ENCODE measurements at regions not wholly inside any gene's neighbourhood (a gene's known extent, or its start where the extent isn't known, plus 50 kb on each side); places are given as distances from the start of the nearest gene placed in this dataset.
"Not testable (repeated sequence)": the region's sequence is repeated elsewhere in the genome, so short reads cannot be mapped to it uniquely, and the experiment has no call there.

DNA sequence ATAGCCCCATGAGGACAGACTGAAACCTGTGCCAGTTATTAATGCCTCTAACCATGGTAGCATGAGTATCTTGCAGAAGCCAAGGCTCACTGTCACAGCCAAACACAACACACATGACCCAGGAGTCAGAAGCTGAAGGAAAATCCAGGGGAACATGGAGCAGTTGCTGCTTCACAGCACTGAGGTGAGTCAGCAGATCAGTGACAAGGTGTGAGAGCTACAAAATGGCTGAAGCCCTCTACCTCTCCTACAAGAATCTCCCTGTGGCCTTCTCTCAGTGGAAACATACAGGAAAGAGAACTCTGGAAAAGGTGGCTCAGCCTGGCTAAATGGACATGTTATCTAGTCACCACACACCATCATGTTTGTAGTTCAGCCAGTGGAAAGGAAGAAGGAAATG lies 93.5 kb downstream of the NAB1 start:
- DNase-seq = no peak

- DNase-seq = no peak
Observed at GRCh38 chr2:190744041-190744440, 95.2 kb downstream of the NAB1 start.

GRCh38 chr2:190746971-190747761 lies 98.3 kb downstream of the NAB1 start:
- DNase-seq = no peak

DNA sequence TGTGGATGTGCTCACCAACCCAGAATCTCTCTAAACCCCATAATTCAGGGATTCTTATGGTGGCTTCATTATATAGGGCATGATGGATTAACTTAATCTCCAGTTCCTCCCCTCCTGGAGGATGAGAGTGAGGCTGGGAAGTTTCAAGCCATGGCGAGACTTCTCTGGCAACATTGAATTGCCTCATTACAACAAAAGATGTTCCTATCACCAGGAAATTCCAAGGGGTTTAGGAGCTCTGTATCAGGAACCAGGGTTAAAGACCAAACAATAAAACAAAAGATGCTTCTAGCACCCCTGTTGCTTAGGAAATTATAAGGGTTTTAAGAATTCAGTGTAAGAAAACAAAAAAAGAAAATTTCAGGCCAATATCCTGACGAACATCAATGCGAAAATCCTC lies 100.1 kb downstream of the NAB1 start:
- DNase-seq = no peak

GRCh38 chr2:190755772-190756415 lies 107.0 kb downstream of the NAB1 start:
- no peak for DNase-seq

- DNase-seq = no peak
Observed at GRCh38 chr2:190759749-190760213, 110.9 kb downstream of the NAB1 start.

DNA sequence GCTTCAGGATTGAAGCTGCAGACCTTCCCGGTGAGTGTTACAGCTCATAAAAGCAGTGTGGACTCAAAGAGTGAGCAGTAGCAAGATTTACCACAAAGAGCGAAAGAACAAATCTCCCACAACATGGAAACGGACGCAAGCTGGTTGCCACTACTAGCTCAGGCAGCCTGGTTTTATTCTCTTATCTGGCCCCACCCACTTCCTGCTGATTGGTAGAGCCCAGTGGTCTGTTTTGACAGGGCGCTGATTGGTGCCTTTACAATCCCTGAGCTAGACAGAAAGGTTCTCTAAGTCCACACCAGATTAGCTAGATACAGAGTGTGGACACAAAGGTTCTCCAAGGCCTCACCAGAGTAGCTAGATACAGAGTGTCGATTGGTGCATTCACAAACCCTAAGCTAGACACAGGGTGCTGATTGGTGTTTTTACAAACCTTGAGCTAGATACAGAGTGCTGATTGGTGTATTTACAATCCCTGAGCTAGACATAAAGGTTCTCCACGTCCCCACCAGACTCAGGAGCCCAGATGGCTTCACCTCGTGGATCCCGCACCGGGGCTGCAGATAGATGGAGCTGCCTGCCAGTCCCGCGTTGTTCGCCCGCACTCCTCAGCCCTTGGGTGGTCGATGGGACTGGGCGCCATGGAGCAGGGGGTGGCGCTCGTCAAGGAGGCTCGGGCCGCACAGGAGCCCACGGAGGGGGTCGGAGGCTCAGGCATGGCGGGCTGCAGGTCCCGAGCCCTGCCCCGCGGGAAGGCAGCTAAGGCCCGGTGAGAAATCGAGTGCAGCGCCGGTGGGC lies 111.7 kb downstream of the NAB1 start:
- not testable (repeated sequence) for DNase-seq

- DNase-seq = not testable (repeated sequence)
Observed at GRCh38 chr2:190761216-190761615, 112.3 kb downstream of the NAB1 start.

- DNase-seq = no peak
Observed at GRCh38 chr2:190762566-190762965, 113.7 kb downstream of the NAB1 start.

DNA sequence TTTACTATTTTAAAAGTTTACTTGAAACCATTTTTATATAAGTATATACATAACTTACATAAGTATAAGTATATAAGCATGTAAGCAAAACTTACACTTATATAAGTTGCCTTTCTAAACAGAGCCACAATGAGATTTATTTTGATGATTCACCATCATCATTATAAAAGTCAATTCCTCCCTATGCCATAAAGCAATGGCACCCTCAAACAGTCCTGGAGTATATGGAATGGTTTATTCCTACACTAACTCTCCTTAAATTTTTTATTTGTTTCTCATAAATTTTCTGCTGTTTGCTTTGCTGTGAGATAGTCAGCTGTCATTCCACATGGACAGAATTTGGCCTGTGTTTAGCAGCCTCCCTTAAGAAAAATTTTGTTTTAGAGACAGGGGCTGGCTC lies 114.2 kb downstream of the NAB1 start:
- DNase-seq = no peak

GRCh38 chr2:190763901-190764514 lies 115.1 kb downstream of the NAB1 start:
- DNase-seq = no peak

GRCh38 chr2:190765386-190766173 lies 115.0 kb upstream of the GLS start:
- no peak for DNase-seq

- DNase-seq = no peak
Observed at GRCh38 chr2:190766174-190766572, 114.4 kb upstream of the GLS start.

DNA sequence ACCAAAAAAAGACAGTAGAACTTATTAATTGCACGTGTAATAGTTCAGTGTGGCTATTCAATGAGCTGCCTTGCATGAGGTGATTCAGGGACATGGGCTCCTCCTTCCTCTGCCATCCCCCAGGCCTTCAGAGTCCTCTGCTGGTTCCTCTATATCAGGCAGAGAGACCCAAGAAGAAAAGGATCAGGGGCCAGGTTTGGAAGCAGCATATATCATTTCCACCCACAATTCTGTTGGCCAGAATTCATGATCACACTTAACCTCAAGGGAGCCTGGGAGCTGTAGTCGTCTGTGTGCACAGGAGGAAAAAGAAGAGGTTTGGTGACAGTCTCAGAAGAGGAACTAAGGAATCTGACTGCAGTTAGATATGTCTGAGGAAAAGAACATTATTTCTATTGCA lies 114.0 kb upstream of the GLS start:
- DNase-seq = no peak

DNA sequence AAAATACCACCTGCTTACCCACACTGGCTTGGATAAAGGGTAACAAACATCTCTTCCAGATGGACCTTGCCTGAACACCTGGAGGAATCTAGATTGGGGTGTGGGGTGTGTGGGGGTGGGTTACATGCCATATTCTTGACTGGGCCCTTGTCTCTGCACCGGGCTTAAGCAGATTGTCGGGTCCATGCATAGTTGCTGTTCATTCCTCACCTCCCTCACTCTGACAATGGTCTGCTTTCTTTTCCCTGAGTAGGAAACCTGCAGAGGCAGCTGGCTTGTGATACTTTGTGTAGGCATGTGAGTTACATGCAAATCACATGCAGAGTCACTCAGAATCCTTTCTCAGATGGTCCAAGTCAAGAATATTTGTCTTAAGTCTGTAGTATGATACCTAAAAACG lies 112.8 kb upstream of the GLS start:
- no peak for DNase-seq

DNA sequence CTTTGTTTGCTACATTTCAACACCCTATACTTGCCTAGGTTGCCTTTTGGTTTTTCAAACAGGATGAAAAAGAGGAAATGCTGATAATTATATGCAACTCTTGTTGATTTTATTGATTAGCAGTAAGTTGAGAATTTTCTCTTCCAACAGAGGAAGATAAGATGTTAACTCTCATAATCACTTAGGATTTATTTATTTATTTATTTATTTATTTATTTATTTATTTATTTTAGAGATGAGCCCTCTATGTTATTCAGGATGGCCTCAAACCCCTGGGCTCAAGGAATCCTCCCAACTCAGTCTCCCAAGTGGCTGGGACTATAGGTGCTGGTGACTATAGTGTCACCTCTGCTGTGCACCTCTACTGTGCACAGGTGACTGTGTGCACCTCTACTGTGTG lies 111.4 kb upstream of the GLS start:
- no peak for DNase-seq

- no peak for DNase-seq
Observed at GRCh38 chr2:190771726-190772125, 108.9 kb upstream of the GLS start.

- DNase-seq = no peak
Observed at GRCh38 chr2:190780594-190780993, 100.0 kb upstream of the GLS start.

DNA sequence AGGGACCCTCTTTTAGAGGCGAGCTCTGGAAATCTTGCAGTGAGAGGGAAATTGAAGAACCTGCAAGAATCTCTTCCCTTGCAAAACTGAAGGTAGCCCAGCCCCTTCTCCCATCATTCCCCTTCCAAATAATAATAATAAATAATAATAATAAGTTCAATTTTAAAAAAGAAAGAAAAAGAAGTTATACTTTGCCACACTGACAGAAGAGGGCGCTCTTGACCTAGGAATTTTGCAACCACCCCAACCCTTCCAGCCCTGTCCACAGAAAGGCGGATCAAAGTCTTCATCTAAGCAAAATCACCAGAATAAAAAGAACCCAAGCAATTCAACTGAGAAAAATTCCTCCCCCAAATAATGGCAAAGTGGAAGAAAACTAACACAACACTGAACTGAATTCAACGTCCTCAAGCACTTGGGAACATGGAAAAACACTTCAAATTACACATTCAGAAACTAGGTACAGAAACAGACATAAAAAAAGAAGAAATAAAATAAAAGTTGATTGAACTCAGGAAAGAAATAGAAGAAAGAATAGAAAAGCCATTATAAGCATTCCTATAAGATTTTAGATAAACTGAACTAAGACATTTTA lies 98.9 kb upstream of the GLS start:
- no peak for DNase-seq

GRCh38 chr2:190782264-190782663 lies 98.4 kb upstream of the GLS start:
- DNase-seq = no peak

DNA sequence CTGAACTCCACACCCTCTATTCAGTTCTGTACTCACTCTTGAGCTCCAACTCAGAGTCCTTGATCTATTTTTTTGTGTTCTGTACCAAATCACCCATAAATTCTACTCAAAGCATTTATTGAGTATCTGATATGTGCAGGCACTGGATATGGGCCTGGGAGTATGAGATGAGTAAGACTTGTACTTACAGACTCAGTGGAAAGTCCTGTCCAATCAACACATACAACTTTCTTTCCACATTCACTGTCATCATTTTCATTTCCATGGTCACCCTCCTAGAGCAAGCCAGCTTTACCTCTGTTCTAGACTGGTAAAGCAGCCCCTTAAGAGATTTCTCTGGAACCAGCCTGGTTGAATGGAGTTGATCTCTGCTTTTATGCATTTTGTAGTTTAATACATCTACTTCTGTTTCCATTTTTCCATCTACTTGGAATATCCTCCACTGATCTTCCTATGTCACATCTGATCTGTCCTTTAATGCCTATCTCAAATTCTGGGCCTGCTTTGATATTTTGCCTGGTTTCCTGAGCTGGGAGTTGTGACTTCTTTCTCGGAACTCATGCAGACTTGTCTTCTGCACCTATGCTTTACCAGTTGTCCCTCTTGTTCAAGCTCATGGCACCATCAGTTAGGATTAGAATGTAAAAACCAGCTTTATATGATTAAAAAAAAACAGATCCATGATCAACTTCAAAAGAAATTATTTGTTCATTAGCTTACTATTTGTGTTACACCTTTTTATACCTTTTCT lies 96.9 kb upstream of the GLS start:
- no peak for DNase-seq
